Astrocyte of the spinal cord (primary cell): ENCODE measurements at regions not wholly inside any gene's neighbourhood (a gene's known extent, or its start where the extent isn't known, plus 50 kb on each side); places are given as distances from the start of the nearest gene placed in this dataset.

Experiments used
- DNase-seq: peaks from one replicate; pipeline ENCODE4 v3.0.0; 2011; ENCODE audit warnings: low read depth, low spot score
- H3K4me3 ChIP-seq: 2 replicates; pipeline ENCODE4 v1.5.1; 2011; ENCODE audit warnings: low read depth, mild to moderate bottlenecking, low read length, moderate library complexity
- CTCF ChIP-seq: IDR thresholded peaks from 2 replicates; pipeline ENCODE4 v1.5.1; 2012; ENCODE audit warnings: low read depth, mild to moderate bottlenecking, low read length, inconsistent platforms
- in situ Hi-C: cut with HindIII; loops from 2 replicates; pipeline ENCODE4 v1.10.0; 2017; ENCODE audit warnings: low sequenced_read_pairs

- no peak overlapping the region for H3K4me3 ChIP-seq
- in situ Hi-C loops: no loop called here
- TF ChIP-seq CTCF: no peak
- DNase-seq: no peak
Measured at GRCh38 chr13:34777914-34778303, 164.2 kb upstream of the NBEA start.

GRCh38 chr13:34779171-34779570 is 162.9 kb upstream of the NBEA start:
- DNase-seq: no peak
- in situ Hi-C loops: no loop called here
- H3K4me3 ChIP-seq: no peak overlapping the region
- no peak for TF ChIP-seq CTCF

GRCh38 chr13:34793301-34793700 is 148.8 kb upstream of the NBEA start:
- in situ Hi-C loops: no loop called here
- TF ChIP-seq CTCF: no peak
- H3K4me3 ChIP-seq: no peak overlapping the region
- no peak for DNase-seq

GRCh38 chr13:34803756-34804155 is 138.3 kb upstream of the NBEA start:
- no peak for DNase-seq

GRCh38 chr13:34805347-34805746 is 136.7 kb upstream of the NBEA start:
- no peak for TF ChIP-seq CTCF
- in situ Hi-C loops: no loop called here
- H3K4me3 ChIP-seq: no peak overlapping the region
- DNase-seq: no peak

More at GRCh38 chr13:34803756-34804155, 138.3 kb upstream of the NBEA start:
- H3K4me3 ChIP-seq: no peak overlapping the region
- in situ Hi-C loops: no loop called here
- no peak for TF ChIP-seq CTCF

- DNase-seq: no peak
- H3K4me3 ChIP-seq: no peak overlapping the region
- in situ Hi-C loops: no loop called here
- no peak for TF ChIP-seq CTCF
Measured at GRCh38 chr13:34808649-34809048, 133.4 kb upstream of the NBEA start.

- in situ Hi-C loops: no loop called here
- TF ChIP-seq CTCF: no peak
- H3K4me3 ChIP-seq: no peak overlapping the region
- DNase-seq: no peak
Measured at GRCh38 chr13:34810996-34811395, 131.1 kb upstream of the NBEA start.
